ENCODE measurements at regions not wholly inside any gene's neighbourhood (a gene's known extent, or its start where the extent isn't known, plus 50 kb on each side); places are given as distances from the start of the nearest gene placed in this dataset.

DNA sequence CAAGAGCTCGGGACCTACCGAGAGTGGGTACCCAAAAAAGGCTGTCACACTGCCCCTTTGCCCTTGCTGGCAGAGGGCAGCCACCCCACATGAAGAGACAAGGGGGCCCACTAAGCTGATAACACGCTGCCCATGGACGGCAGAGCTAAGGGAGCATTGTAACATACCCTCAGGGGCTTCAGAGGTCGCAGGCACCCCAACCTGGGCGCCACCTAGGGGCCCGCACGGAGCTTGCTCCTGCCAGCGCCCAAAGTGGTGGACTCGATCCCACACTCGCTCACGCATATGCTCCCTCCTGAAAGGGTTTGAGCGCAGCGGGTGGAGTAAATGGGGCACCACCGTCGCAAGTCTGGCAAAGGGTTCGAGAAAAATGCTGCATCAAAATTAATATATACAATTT, 975.4 kb downstream of the ZPLD1 start:
- H3K27me3 Mint-ChIP-seq: no peaks in the 10 kb centered on the region
- no peak overlapping the region for H3K4me3 Mint-ChIP-seq
- no peak for DNase-seq (ENCODE audit: low spot score)

DNA sequence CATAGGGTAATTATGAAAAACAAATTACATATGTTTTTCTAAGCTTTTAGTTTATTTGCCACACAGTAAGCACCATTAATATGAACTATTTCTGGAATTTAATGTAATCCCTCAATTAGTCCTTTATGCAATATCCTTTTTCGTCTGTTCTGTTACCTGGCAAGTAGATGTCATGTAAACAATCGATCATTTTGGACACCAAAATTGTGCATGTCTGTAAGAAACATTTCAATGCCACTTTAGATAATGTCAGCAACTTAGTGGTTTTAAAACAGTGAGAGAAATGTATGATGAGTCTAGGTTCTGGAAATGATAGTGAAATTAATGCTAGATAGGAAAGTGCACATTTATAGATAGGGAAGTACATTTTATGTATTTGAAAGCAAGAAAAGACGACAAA, 986.6 kb downstream of the ZPLD1 start:
- H3K4me1 Mint-ChIP-seq (ENCODE audit: low read depth in 2 of 2): no peaks in the 10 kb centered on the region
- ATAC-seq (no peak), DNase-seq (ENCODE audit: low spot score) (no peak)
- no peak overlapping the region for H3K27ac Mint-ChIP-seq
- no peak overlapping the region for H3K4me3 Mint-ChIP-seq
- H3K36me3 Mint-ChIP-seq: no peaks in the 10 kb centered on the region
- H3K27me3 Mint-ChIP-seq: no peaks in the 10 kb centered on the region
- H3K9me3 Mint-ChIP-seq: peaks cover 7% of the 10 kb centered on the region

More for the DNA sequence above, 975.4 kb downstream of the ZPLD1 start:
- Mint-ChIP-seq H3K9me3 (peaks cover 3% of the 10 kb centered on the region), H3K4me1 (ENCODE audit: low read depth in 2 of 2) (no peaks in the 10 kb centered on the region), H3K27ac (no peak overlapping the region), H3K36me3 (no peaks in the 10 kb centered on the region)
- ATAC-seq: no peak

DNA sequence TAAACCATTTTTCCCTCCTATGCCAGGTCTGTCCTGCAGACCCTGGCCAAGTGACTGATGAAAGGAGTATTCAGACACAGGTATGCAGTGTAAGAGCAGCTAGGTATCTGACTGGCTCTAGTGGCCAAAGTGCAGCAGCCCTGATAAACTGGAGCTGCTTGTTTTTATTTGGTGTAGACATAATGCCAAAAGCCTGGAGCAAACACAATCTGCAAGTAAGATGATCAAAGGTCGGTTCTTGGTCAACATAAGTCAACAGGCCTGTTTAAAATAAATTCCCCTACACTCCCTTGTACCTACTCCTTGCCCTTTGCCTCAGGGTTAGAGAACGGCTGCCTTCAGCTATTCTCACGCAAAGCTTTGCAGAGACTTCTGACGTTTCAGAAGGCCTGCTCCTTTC, 1003.1 kb downstream of the ZPLD1 start:
- Mint-ChIP-seq H3K36me3 (no peaks in the 10 kb centered on the region), H3K4me1 (ENCODE audit: low read depth in 2 of 2) (no peaks in the 10 kb centered on the region), H3K4me3 (no peak overlapping the region), H3K27me3 (no peaks in the 10 kb centered on the region), H3K9me3 (peaks cover 10% of the 10 kb centered on the region), H3K27ac (no peak overlapping the region)
- ATAC-seq: no peak
- DNase-seq (ENCODE audit: low spot score): no peak

DNA sequence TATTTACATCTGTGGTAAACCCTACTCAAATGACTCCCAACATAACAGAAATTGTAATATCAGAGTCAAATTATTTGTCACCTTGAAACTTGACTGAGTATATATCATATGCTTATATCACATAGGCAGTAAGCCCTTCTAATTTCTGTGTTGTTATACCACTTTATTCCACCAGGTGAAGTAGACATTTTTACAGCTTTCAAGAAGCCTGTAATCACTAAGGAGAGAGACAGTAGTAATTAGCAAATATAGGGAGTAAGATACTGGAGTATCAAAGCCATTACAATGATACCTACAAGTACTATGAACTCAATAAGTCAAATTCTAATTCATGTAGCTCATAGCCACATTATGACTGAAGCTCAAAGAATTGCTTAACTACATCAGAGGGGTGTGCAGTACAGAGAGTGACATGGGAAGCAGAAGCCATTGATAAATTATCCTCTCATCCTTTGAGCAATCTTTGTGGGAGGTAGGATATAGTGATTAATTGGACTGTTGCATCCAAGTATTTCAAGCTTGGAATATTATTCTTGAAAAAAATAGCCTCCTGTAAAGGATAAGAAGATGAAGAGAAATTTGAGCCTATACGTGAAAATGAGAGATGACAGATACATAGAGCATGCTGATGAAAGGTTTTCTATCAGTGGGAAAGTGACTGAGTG, 1005.9 kb downstream of the ZPLD1 start:
- H3K4me1 Mint-ChIP-seq (ENCODE audit: low read depth in 2 of 2): no peaks in the 10 kb centered on the region
- no peak overlapping the region for H3K27ac Mint-ChIP-seq

DNA sequence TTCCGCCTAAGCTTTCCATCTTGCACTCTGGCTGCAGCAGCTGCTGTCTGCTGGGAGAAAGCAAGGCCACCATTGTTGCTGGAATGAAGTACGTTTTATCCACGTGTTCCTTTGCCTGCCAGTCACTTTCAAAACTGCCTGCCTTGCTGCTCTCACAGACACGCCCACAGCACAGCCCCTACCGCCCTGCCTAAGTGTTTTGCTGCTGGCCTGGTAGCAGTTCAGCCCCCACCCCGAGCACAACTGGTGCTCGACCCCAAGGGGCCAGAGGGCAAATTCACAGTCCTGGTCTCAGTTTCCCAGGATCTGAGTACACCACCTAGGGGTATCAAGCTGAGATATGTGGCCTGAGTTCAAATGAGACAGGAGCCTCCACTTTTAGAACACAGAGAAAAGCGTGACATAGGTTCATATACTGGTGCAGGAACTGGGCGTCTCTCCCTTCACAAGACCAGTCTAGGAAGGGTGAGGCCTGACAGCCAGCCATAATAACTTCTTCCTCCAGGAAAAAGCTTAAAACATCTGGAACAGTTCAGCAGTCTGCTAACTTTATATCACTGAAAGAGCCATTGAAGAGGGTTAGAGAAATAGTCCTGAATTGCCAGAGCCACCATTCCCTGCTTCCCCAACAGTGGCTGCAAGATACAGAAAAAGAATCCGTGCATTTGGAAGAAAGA, 1012.3 kb downstream of the ZPLD1 start:
- no peak for ATAC-seq
- no peaks in the 10 kb centered on the region for H3K27me3 Mint-ChIP-seq

More for the DNA sequence above, 1005.9 kb downstream of the ZPLD1 start:
- ATAC-seq: no peak
- no peaks in the 10 kb centered on the region for H3K36me3 Mint-ChIP-seq
- H3K27me3 Mint-ChIP-seq: no peaks in the 10 kb centered on the region
- H3K9me3 Mint-ChIP-seq: peaks cover 10% of the 10 kb centered on the region
- no peak for DNase-seq (ENCODE audit: low spot score)
- no peak overlapping the region for H3K4me3 Mint-ChIP-seq

DNA sequence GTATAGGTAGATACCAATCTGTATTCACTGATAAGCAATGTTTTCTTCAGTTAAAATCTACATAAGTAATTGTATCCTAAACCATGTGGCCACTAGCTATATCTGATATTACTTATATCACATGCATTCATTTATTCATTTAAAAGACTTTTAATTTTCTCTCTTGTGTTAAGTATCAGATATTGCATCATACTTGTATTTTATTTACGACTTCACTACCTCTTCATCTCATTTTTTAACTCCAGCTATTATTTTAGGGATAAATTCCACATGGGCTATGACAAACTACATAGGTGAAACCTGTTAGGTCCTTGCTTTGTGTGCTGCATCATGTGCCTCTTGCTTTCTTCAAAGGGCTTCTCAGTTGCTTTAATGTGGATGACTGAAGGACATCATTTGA, 1018.3 kb downstream of the ZPLD1 start:
- Mint-ChIP-seq H3K36me3 (no peaks in the 10 kb centered on the region), H3K9me3 (peaks cover 11% of the 10 kb centered on the region), H3K27ac (no peak overlapping the region), H3K4me1 (ENCODE audit: low read depth in 2 of 2) (no peaks in the 10 kb centered on the region), H3K4me3 (no peak overlapping the region), H3K27me3 (no peaks in the 10 kb centered on the region)
- DNase-seq (ENCODE audit: low spot score): no peak
- no peak for ATAC-seq

More for the DNA sequence above, 1012.3 kb downstream of the ZPLD1 start:
- H3K36me3 Mint-ChIP-seq: no peaks in the 10 kb centered on the region
- H3K4me1 Mint-ChIP-seq (ENCODE audit: low read depth in 2 of 2): no peaks in the 10 kb centered on the region
- no peak overlapping the region for H3K27ac Mint-ChIP-seq
- no peak for DNase-seq (ENCODE audit: low spot score)
- no peak overlapping the region for H3K4me3 Mint-ChIP-seq
- H3K9me3 Mint-ChIP-seq: peaks cover 3% of the 10 kb centered on the region

DNA sequence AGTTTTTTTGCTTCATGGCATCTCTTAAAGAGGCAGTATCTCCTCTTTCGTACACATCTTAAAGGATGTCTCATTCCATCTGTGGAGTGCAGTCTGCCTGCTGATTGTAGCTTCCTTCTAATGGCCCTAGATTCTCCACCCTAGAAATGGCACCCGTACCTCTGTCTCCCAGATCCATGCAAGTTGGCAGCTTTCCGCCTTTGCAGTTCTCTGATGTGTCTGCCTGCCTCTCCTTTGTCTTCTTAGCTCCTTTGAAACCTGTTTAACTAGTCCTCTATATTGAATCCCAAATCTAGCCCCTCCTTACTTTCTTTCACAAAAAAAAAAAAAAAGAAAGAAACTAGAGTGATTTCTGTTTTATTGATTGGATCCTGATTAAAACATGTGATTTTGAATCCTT, 1025.0 kb downstream of the ZPLD1 start:
- Mint-ChIP-seq H3K27me3 (no peaks in the 10 kb centered on the region), H3K36me3 (no peaks in the 10 kb centered on the region)

DNA sequence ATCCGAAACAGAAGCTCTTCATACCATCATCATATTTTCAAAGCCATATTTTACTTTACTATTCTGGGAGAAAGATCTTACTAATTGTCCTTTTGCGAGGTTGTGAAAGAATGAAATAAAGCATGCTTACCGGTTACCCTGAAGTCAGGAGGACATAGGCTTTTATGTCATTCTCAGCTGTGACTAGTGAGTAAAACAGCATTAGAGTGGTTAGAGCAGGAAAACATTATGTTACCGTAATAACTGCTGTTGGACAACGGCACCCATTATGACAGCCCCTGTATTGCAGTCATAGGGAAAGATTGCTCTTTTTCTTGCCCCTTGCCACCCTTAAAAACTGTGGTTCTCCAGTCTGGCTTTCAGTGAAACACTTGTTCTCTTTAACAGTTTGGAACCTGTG, 1035.7 kb downstream of the ZPLD1 start:
- Mint-ChIP-seq H3K27me3 (no peaks in the 10 kb centered on the region), H3K9me3 (peaks cover 6% of the 10 kb centered on the region), H3K4me3 (no peak overlapping the region), H3K27ac (no peak overlapping the region), H3K4me1 (ENCODE audit: low read depth in 2 of 2) (no peaks in the 10 kb centered on the region), H3K36me3 (no peaks in the 10 kb centered on the region)
- ATAC-seq: no peak
- no peak for DNase-seq (ENCODE audit: low spot score)

More for the DNA sequence above, 1025.0 kb downstream of the ZPLD1 start:
- H3K4me3 Mint-ChIP-seq: no peak overlapping the region
- no peak for ATAC-seq
- no peaks in the 10 kb centered on the region for H3K4me1 Mint-ChIP-seq (ENCODE audit: low read depth in 2 of 2)
- no peak overlapping the region for H3K27ac Mint-ChIP-seq
- peaks cover 13% of the 10 kb centered on the region for H3K9me3 Mint-ChIP-seq
- no peak for DNase-seq (ENCODE audit: low spot score)

DNA sequence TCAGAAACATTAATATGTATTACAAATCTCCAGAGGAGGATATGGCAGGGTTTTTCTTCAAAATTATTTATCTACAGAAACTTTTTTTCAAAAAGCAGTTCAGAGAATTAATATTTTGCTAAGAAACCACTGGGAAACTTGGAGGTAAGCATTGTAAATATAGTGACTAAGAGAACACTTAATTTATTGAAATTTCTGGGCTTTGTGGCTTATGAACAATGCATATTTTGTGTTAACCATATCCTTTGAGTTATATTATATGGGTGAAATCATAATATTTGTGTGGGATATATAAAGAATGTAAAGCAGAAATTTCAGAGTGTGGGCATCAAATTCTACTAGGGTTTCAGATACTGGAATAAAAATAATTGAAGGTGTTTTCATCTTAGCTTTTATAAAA, 1059.2 kb downstream of the ZPLD1 start:
- Mint-ChIP-seq H3K9me3 (peaks cover 8% of the 10 kb centered on the region), H3K4me1 (ENCODE audit: low read depth in 2 of 2) (no peaks in the 10 kb centered on the region), H3K36me3 (no peaks in the 10 kb centered on the region), H3K27me3 (no peaks in the 10 kb centered on the region), H3K27ac (no peak overlapping the region), H3K4me3 (no peak overlapping the region)
- no peak for ATAC-seq
- DNase-seq (ENCODE audit: low spot score): no peak

DNA sequence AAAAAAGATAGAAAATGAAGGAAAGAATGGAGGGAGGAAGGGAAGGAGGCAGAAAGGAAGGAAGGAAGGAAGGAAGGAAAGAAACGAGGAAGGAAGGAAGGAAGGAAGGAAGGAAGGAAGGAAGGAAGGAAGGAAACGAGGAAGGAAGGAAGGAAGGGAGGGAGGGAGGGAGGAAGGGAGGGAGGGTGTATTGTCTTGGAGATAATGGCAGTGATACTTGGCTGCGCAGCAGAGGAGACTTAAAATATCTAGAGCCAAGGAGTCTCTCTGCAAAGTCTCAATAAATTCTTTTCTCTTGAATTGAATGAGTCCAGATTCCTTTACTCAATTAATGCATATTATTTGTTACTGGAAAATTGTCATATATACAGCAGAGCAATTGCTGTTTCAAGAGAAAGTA, 1059.7 kb downstream of the ZPLD1 start:
- no peak for ATAC-seq

DNA sequence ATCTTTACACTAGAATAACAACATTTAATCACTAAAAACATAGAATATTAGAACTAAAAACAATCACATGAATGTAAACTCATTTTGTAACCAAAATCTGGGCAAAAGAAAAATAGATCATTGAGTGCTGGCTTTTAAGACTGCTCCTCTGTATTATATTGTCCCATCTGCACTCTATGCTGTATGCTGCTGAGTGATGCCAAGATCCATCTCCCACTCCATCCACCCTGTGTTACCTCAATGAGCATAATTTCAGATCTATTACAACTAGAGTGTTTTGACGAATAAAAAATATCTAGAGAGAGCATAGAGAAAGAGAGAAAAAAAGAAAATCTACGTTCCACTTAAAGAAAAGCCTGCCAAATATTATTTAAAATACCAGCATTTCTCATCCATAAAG, 1060.4 kb downstream of the ZPLD1 start:
- Mint-ChIP-seq H3K27me3 (no peaks in the 10 kb centered on the region), H3K27ac (no peak overlapping the region), H3K4me3 (no peak overlapping the region), H3K36me3 (no peaks in the 10 kb centered on the region), H3K4me1 (ENCODE audit: low read depth in 2 of 2) (no peaks in the 10 kb centered on the region), H3K9me3 (peaks cover 8% of the 10 kb centered on the region)
- DNase-seq (ENCODE audit: low spot score) (no peak), ATAC-seq (no peak)

More for the DNA sequence above, 1059.7 kb downstream of the ZPLD1 start:
- Mint-ChIP-seq H3K27ac (no peak overlapping the region), H3K27me3 (no peaks in the 10 kb centered on the region), H3K4me1 (ENCODE audit: low read depth in 2 of 2) (no peaks in the 10 kb centered on the region), H3K36me3 (no peaks in the 10 kb centered on the region), H3K9me3 (peaks cover 8% of the 10 kb centered on the region), H3K4me3 (no peak overlapping the region)
- DNase-seq (ENCODE audit: low spot score): no peak

DNA sequence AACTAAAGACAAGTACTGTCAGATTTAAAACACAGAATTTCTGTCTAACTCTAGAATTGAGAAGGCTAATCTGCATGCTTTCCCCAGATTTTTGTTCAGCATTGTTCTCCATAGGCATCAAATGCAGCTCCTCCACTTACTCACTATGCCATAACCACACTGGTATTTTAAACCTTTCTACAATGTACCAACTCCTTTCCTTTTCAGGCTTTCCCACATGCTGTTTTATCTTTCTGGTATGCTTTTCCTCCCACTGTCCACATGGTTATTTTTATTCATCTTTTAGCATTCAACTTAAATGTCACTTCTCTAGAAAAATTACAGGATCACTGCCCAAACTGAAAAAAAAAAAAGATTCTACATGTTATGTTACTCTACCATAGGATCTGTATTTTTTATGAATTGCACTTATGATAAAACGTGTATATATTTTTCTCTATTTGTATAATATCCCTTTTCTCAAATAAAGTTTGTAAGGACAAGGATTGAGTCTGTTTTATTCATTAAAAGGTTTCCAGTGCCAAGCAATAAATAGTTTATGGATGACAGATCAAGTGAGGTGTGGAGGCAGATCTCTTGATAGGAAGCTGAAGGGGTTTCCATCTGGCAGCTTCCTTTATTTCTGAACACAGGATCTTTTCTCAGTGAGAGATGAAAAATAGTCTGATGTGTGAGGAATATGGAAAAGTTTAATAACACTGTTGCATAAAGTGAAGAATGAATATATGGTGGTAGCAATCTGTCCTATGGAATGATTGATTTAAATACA, 1064.5 kb downstream of the ZPLD1 start:
- Mint-ChIP-seq H3K9me3 (peaks cover 11% of the 10 kb centered on the region), H3K36me3 (no peaks in the 10 kb centered on the region), H3K4me1 (ENCODE audit: low read depth in 2 of 2) (no peaks in the 10 kb centered on the region), H3K4me3 (no peak overlapping the region), H3K27me3 (no peaks in the 10 kb centered on the region), H3K27ac (no peak overlapping the region)
- ATAC-seq (no peak), DNase-seq (ENCODE audit: low spot score) (no peak)

DNA sequence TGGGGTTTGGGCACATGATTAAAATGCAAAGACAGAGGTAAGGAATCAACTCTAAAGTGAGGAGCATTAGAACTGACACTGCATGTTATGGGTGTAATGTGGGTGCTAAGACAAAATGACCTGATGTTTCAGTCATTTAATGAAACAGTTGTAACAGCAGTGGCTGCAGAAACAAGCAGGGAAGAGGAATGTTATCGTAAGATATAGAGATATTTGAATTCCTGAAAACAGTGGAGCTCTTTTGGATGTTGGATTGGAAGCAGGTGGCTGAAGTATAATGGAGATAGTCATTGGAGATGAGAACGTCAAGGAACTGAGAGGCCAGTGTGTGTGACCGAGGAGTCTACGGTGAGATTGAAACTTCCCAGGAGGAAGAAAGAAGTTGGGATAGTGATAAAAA, 1065.2 kb downstream of the ZPLD1 start:
- peaks cover 11% of the 10 kb centered on the region for H3K9me3 Mint-ChIP-seq
- no peaks in the 10 kb centered on the region for H3K36me3 Mint-ChIP-seq
- no peak overlapping the region for H3K4me3 Mint-ChIP-seq
- no peak overlapping the region for H3K27ac Mint-ChIP-seq
- ATAC-seq: no peak
- no peaks in the 10 kb centered on the region for H3K27me3 Mint-ChIP-seq
- no peaks in the 10 kb centered on the region for H3K4me1 Mint-ChIP-seq (ENCODE audit: low read depth in 2 of 2)
- DNase-seq (ENCODE audit: low spot score): no peak

DNA sequence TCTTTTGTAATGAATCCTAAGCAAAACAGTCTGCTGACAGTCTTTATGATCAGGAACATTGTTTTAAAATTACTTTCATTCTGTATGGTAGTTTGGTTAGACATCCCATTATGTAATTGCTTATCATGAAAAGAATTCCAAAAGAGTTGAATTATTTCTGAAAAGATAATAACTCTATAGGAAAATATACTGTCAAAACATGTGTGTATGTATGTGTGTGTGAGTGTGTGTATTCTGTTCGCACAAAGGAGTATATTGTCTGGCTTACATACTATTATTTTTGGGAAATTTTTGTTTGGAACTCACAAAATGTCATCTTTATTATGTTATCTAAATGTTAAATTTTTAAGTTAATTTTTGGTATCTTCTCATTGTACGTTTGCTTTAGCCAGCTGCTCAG, 1075.9 kb downstream of the ZPLD1 start:
- no peaks in the 10 kb centered on the region for H3K27me3 Mint-ChIP-seq
- no peak overlapping the region for H3K4me3 Mint-ChIP-seq
- DNase-seq (ENCODE audit: low spot score) (no peak), ATAC-seq (no peak)
- H3K4me1 Mint-ChIP-seq (ENCODE audit: low read depth in 2 of 2): no peaks in the 10 kb centered on the region
- no peaks in the 10 kb centered on the region for H3K36me3 Mint-ChIP-seq
- peaks cover 9% of the 10 kb centered on the region for H3K9me3 Mint-ChIP-seq
- H3K27ac Mint-ChIP-seq: no peak overlapping the region
